GM23248 (cell line): ENCODE measurements at regions not wholly inside any gene's neighbourhood (a gene's known extent, or its start where the extent isn't known, plus 50 kb on each side); places are given as distances from the start of the nearest gene placed in this dataset.

Experiments
- EZH2 ChIP-seq: fragments of 200-600 bp; sonication (generic); IDR thresholded peaks from 2 replicates; pipeline ENCODE4 v1.6.1; 2018; ENCODE audit warnings: antibody characterized with exemption, mild to moderate bottlenecking; ENCODE audit not compliant: insufficient read depth, poor library complexity, severe bottlenecking
- EZH2phosphoT487 ChIP-seq: fragments of 200-600 bp; sonication (generic); IDR thresholded peaks from 2 replicates; pipeline ENCODE4 v1.6.1; 2018; ENCODE audit warnings: antibody characterized with exemption, moderate library complexity, mild to moderate bottlenecking, low read depth; ENCODE audit not compliant: insufficient read depth

DNA sequence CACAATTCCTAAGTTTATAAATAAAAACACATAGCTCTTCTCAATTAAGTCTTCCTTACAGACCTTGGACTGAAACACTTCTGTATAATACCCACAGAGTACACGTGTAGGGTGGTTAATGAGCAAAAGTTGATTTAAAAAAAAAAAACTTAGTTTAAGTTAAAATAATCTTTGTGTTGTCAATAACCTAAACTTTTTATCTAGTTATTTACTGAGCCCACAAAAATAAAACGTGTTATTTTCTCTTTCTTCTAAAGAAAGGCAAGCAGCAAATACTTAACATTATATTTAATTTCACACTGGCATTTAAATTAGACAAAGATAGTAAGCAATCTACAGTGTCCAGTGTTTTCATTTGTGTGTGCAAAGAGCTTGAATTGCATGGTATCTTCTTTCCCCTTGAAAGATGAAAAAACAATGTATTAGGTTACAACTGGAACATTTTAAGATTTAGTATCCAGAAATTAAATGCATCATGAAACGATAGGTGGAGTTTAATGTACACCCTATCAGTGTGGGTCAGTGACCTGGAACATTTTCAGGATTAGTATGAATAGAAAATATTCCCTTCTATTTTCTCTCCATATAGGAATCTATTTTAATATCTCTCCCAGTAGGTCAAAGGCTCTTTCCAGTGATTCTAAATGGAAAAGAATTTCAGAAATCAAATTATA is 1014.8 kb downstream of the NR2F1-AS1 start:
- TF ChIP-seq EZH2 (no peak), EZH2phosphoT487 (no peak)
